ENCODE measurements at regions not wholly inside any gene's neighbourhood (a gene's known extent, or its start where the extent isn't known, plus 50 kb on each side); places are given as distances from the start of the nearest gene placed in this dataset.

GRCh38 chr13:100733261-100733660 is 58.7 kb upstream of the TMTC4 start:
- H3K27ac Mint-ChIP-seq = no peak overlapping the region
- H3K36me3 Mint-ChIP-seq = no peaks in the 10 kb centered on the region
- no peak for TF ChIP-seq CTCF (IDR thresholded peaks at IDR 0.05; ENCODE audit: unreplicated experiment)
- no peak for DNase-seq (ENCODE audit: low spot score in 2 of 2, unreplicated experiment in 2 of 2)
- H3K27me3 Mint-ChIP-seq (ENCODE audit: low read depth) = no peaks in the 10 kb centered on the region
- peaks cover 4% of the 10 kb centered on the region for H3K9me3 Mint-ChIP-seq
- no peak overlapping the region for H3K4me3 Mint-ChIP-seq
- H3K4me1 Mint-ChIP-seq = peaks cover 2% of the 10 kb centered on the region

GRCh38 chr13:100728201-100728600 is 53.6 kb upstream of the TMTC4 start:
- Mint-ChIP-seq H3K27ac (no peak overlapping the region), H3K27me3 (ENCODE audit: low read depth) (no peaks in the 10 kb centered on the region), H3K4me3 (no peak overlapping the region), H3K4me1 (peaks cover 14% of the 10 kb centered on the region), H3K36me3 (no peaks in the 10 kb centered on the region), H3K9me3 (peaks cover 17% of the 10 kb centered on the region)
- DNase-seq (ENCODE audit: low spot score in 2 of 2, unreplicated experiment in 2 of 2) = no peak
- TF ChIP-seq CTCF (IDR thresholded peaks at IDR 0.05; ENCODE audit: unreplicated experiment) = no peak

GRCh38 chr13:100725472-100725871 is 50.9 kb upstream of the TMTC4 start:
- no peak for TF ChIP-seq CTCF (IDR thresholded peaks at IDR 0.05; ENCODE audit: unreplicated experiment)
- no peaks in the 10 kb centered on the region for H3K27me3 Mint-ChIP-seq (ENCODE audit: low read depth)
- peaks cover 14% of the 10 kb centered on the region for H3K9me3 Mint-ChIP-seq
- H3K4me1 Mint-ChIP-seq = peaks cover 14% of the 10 kb centered on the region
- no peak overlapping the region for H3K4me3 Mint-ChIP-seq
- H3K36me3 Mint-ChIP-seq = no peaks in the 10 kb centered on the region
- no peak overlapping the region for H3K27ac Mint-ChIP-seq
- no peak for DNase-seq (ENCODE audit: low spot score in 2 of 2, unreplicated experiment in 2 of 2)

GRCh38 chr13:100724568-100724967 is 50.0 kb upstream of the TMTC4 start:
- Mint-ChIP-seq H3K27me3 (ENCODE audit: low read depth) (no peaks in the 10 kb centered on the region), H3K9me3 (peaks cover 17% of the 10 kb centered on the region), H3K4me1 (peaks cover 14% of the 10 kb centered on the region), H3K4me3 (no peak overlapping the region), H3K27ac (no peak overlapping the region), H3K36me3 (no peaks in the 10 kb centered on the region)
- TF ChIP-seq CTCF (IDR thresholded peaks at IDR 0.05; ENCODE audit: unreplicated experiment) = no peak
- no peak for DNase-seq (ENCODE audit: low spot score in 2 of 2, unreplicated experiment in 2 of 2)

All from mesothelial cell of epicardium (in vitro differentiated cells).